Heart right ventricle (tissue), 16 donors: ENCODE measurements at regions not wholly inside any gene's neighbourhood (a gene's known extent, or its start where the extent isn't known, plus 50 kb on each side); places are given as distances from the start of the nearest gene placed in this dataset.

ENCODE experiments used
- ATAC-seq, 8 donors: fragments of 200-7000 bp; cut with Tn5 transposase; one replicate each; pipeline ENCODE4 v1.9.1; 2020; ENCODE audit warnings: mild to moderate bottlenecking in 8 of 8, moderate library complexity in 8 of 8, moderate number of reproducible peaks in 1 of 8
- DNase-seq, 2 donors: peaks; one replicate each; pipeline ENCODE4 v3.0.0-alpha.2; 2020
- H3K27ac ChIP-seq, 10 donors: fragments of 200-600 bp; sonication (generic) in 2 of 10; one replicate each; pipeline versions ENCODE4 v1.5.0 to v1.8.0; 2020 to 2022; ENCODE audit warnings: mild to moderate bottlenecking in 3 of 10
- H3K27me3 ChIP-seq, 7 donors: fragments of 200-600 bp; one replicate each; pipeline ENCODE4 v1.8.0; 2021 to 2022; ENCODE audit warnings: mild to moderate bottlenecking in 2 of 7
- H3K36me3 ChIP-seq, 9 donors: fragments of 200-600 bp; sonication (generic) in 1 of 9; one replicate each; pipeline versions ENCODE4 v1.5.0 to v1.8.0; 2020 to 2022; ENCODE audit warnings: mild to moderate bottlenecking in 2 of 9
- H3K4me1 ChIP-seq, 9 donors: fragments of 200-600 bp; sonication (generic) in 1 of 9; one replicate each; pipeline versions ENCODE4 v1.5.0 to v1.8.0; 2020 to 2022; ENCODE audit warnings: mild to moderate bottlenecking in 4 of 9
- H3K4me3 ChIP-seq, 10 donors: fragments of 200-600 bp; sonication (generic) in 2 of 10; one replicate each; pipeline versions ENCODE4 v1.5.0 to v1.8.0; 2020 to 2022; ENCODE audit warnings: mild to moderate bottlenecking in 7 of 10, moderate library complexity in 2 of 10
- H3K9me3 ChIP-seq, 11 donors: fragments of 200-600 bp in 10 of 11; sonication (generic) in 2 of 11; one replicate each; pipeline versions ENCODE4 v1.5.0 to v1.8.0; 2013 to 2022; ENCODE audit warnings: mild to moderate bottlenecking in 2 of 11, control low read depth in 1 of 11, moderate library complexity in 1 of 11
- WGBS, 2 donors: extraction: QIAGEN DNeasy Blood & Tissue Kit; methylation state at CpG; one replicate each; pipeline ENCODE4 v1.1.7; 2013; ENCODE audit warnings: inconsistent platforms in 1 of 2; 5-methylcytosine and 5-hydroxymethylcytosine counted together
- intact Hi-C, 10 donors: fragments of 100-400 bp; cut with DNase I; formaldehyde crosslinking; loops; one replicate each; pipeline versions ENCODE4 v1.11.1 to v1.14.2; 2022
- TF ChIP-seq, protein P1 (sequence below), 9 donors: fragments of 200-600 bp; sonication (generic) in 2 of 9; IDR thresholded peaks; one replicate each; pipeline versions ENCODE4 v1.5.0 to v1.8.0; 2021 to 2022; ENCODE audit warnings: antibody characterized with exemption in 9 of 9, mild to moderate bottlenecking in 5 of 9, moderate library complexity in 1 of 9
- donor health status: Arrhythmogenic right ventricular cardiomyopathy.
- donor health status: ischemic (EF 13 %, LVEDD 7.1; RV severe dilation, severe dysfunction).
- donor health status: healthy with polysubstance abuse.
- donor health status: DM: no; HTN: yes; CAD: no.
- donor health status: DM: no; HTN: no; CAD: no.
- donor health status: ischemic (EF 25% LVEDD 6.9; RV normal size, moderate dysfunction).
- donor health status: ischemic (EF 25% LVEDD 5.7; RV mildly dilated, moderate dysfunction).
- donor health status: healthy.
- donor health status: DM: yes; HTN: yes; CAD: no.
- donor health status: Ischemic cardiomyopathy.
- donor health status: ischemic (EF 35%, LVEDD 5.7; RV mildly dilated, moderate dysfunction).
- donor health status: nonischemic (EF 11% LVEDD 7.7; RV severe dilation, severe dysfunction).
- donor health status: DM: yes; HTN: yes; CAD: no.
- donor health status: PGD.
- donor health status: ischemic (EF 29% LVEDD 5.4; RV normal size, mild dysfunction).
- donor health status: nonischemic (EF 23%, LVEDD 6.1; RV moderate dilation, normal function).

- Histone ChIP-seq H3K36me3 (no peaks in the 10 kb centered on the region), H3K9me3 (no peaks in the 10 kb centered on the region), H3K27me3 (no peaks in the 10 kb centered on the region), H3K27ac (no peak overlapping the region), H3K4me3 (no peak overlapping the region), H3K4me1 (peaks cover 9 to 59% (median 34%) of the 10 kb centered on the region in 9 donors)
- TF ChIP-seq, protein P1, sequence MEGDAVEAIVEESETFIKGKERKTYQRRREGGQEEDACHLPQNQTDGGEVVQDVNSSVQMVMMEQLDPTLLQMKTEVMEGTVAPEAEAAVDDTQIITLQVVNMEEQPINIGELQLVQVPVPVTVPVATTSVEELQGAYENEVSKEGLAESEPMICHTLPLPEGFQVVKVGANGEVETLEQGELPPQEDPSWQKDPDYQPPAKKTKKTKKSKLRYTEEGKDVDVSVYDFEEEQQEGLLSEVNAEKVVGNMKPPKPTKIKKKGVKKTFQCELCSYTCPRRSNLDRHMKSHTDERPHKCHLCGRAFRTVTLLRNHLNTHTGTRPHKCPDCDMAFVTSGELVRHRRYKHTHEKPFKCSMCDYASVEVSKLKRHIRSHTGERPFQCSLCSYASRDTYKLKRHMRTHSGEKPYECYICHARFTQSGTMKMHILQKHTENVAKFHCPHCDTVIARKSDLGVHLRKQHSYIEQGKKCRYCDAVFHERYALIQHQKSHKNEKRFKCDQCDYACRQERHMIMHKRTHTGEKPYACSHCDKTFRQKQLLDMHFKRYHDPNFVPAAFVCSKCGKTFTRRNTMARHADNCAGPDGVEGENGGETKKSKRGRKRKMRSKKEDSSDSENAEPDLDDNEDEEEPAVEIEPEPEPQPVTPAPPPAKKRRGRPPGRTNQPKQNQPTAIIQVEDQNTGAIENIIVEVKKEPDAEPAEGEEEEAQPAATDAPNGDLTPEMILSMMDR (IDR thresholded peaks at IDR 0.05) = no peak
- WGBS, 2 donors = 97 to 98% methylated on average over 2 of the region's 2 CpGs
- ATAC-seq = no peak
- intact Hi-C loops = loop anchor here in 1 of 10 donors (5.0 kb wide), 1 partner anchor 37 kb away; no protein-coding TSS in a partner anchor
- no peak for DNase-seq
These were observed 59.0 kb upstream of the MACF1 start for GRCh38 chr1:39145331-39145965.

DNA sequence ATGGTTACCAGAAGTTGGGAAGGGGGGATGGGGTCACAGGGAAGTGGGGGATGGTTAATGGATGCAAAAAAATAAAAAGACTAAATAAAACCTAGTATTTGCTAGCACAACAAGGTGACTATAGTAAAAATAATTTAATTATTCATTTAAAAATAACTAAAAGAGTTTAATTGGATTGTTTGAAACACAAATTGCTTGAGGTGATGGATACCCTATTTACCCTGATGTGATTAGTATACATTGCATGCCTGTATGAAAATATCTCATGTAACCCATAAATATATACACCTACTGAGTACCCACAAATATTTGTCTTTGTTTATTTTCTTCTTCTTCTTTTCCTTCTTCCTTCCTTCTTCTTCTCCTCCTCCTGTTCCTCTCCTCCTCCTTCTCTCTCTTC lies 57.8 kb upstream of the MACF1 start:
- DNase-seq = no peak
- TF ChIP-seq, protein P1 (IDR thresholded peaks at IDR 0.05) = no peak
- no peak overlapping the region for H3K4me3 ChIP-seq
- intact Hi-C loops = loop anchor here in 1 of 10 donors (5.0 kb wide), 1 partner anchor 36 kb away; no protein-coding TSS in a partner anchor
- no peaks in the 10 kb centered on the region for H3K9me3 ChIP-seq
- no peaks in the 10 kb centered on the region for H3K36me3 ChIP-seq
- ATAC-seq = no peak
- no peaks in the 10 kb centered on the region for H3K27me3 ChIP-seq
- H3K4me1 ChIP-seq = peaks cover 12 to 64% (median 46%) of the 10 kb centered on the region in 9 donors
- H3K27ac ChIP-seq = no peak overlapping the region

DNA sequence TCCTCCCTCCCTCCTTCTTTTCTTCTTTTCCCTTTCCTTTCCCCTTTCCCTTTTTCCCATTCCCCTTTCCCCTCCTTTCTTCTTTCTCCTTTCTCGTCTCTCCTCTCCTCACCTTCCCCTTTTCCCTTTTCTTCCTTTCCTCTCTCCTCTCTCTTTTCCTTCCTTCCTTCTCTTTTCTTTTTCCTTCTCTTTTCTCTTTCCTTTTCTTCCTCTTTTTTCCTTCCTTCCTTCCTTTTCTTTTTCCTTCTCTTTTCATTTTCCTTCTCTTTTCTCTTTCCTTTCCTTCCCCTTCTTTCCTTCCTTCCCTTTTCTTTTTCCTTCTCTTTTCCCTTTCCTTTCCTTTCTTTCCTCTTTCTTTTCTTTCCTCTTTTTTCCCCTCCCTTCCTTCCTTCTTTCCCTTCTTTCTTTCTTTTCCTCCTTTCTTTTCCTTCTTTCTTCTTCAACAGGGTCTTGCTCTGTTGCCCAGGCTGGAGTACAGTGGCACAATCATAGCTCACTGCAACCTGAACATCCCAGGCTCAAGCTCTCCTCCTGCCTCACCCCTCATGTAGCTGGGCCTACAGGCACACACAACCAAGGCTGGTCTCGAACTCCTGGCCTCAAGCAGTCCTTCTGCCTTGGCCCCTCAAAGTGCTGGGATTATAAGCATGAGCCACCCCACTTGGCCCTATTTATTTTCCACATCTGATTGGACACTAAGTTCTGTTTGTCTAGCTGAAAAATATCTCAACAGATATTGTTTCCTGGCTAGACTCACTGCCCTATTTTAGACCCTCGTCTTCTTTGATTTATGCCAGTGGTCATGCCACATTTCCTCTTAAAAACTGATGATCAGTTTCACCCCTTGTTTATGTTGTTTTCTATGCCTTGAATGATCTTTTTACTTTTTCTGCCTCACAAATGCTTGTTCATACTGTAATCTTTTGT lies 57.1 kb upstream of the MACF1 start:
- TF ChIP-seq, protein P1 (IDR thresholded peaks at IDR 0.05) = no peak
- ATAC-seq (no peak), DNase-seq (no peak)
- intact Hi-C loops = loop anchor here in 1 of 10 donors (5.0 kb wide), 1 partner anchor 35 kb away; no protein-coding TSS in a partner anchor
- H3K4me1 ChIP-seq = peaks cover 9 to 64% (median 46%) of the 10 kb centered on the region in 9 donors
- H3K36me3 ChIP-seq = no peaks in the 10 kb centered on the region
- H3K27ac ChIP-seq = no peak overlapping the region
- 75 to 79% methylated on average over 3 of the region's 3 CpGs for WGBS, 2 donors
- H3K27me3 ChIP-seq = no peaks in the 10 kb centered on the region
- H3K9me3 ChIP-seq = no peaks in the 10 kb centered on the region
- no peak overlapping the region for H3K4me3 ChIP-seq

GRCh38 chr1:39148942-39149341 lies 55.6 kb upstream of the MACF1 start:
- no peak for ATAC-seq
- H3K4me3 ChIP-seq = no peak overlapping the region
- DNase-seq = no peak
- no peaks in the 10 kb centered on the region for H3K27me3 ChIP-seq
- TF ChIP-seq, protein P1 (IDR thresholded peaks at IDR 0.05) = no peak
- intact Hi-C loops = loop anchor here in 1 of 10 donors (5.0 kb wide), 1 partner anchor 33 kb away; no protein-coding TSS in a partner anchor
- peaks cover 0 to 3% (median 0%) of the 10 kb centered on the region in 9 donors for H3K36me3 ChIP-seq
- no peaks in the 10 kb centered on the region for H3K9me3 ChIP-seq
- WGBS, 2 donors = 90 to 91% methylated on average over 4 of the region's 4 CpGs
- H3K27ac ChIP-seq = no peak overlapping the region
- H3K4me1 ChIP-seq = peaks cover 4 to 65% (median 48%) of the 10 kb centered on the region in 9 donors
